GM12873 (cell line): ENCODE measurements at regions not wholly inside any gene's neighbourhood (a gene's known extent, or its start where the extent isn't known, plus 50 kb on each side); places are given as distances from the start of the nearest gene placed in this dataset.

ENCODE experiments used
- TF ChIP-seq, protein P1 (sequence below): IDR thresholded peaks from 2 replicates; pipeline ENCODE4 v1.5.1; 2012; ENCODE audit warnings: low read depth, mild to moderate bottlenecking, moderate library complexity, low read length, control low read depth; ENCODE audit not compliant: insufficient read depth; ENCODE audit errors: missing control alignments

- TF ChIP-seq, protein P1, sequence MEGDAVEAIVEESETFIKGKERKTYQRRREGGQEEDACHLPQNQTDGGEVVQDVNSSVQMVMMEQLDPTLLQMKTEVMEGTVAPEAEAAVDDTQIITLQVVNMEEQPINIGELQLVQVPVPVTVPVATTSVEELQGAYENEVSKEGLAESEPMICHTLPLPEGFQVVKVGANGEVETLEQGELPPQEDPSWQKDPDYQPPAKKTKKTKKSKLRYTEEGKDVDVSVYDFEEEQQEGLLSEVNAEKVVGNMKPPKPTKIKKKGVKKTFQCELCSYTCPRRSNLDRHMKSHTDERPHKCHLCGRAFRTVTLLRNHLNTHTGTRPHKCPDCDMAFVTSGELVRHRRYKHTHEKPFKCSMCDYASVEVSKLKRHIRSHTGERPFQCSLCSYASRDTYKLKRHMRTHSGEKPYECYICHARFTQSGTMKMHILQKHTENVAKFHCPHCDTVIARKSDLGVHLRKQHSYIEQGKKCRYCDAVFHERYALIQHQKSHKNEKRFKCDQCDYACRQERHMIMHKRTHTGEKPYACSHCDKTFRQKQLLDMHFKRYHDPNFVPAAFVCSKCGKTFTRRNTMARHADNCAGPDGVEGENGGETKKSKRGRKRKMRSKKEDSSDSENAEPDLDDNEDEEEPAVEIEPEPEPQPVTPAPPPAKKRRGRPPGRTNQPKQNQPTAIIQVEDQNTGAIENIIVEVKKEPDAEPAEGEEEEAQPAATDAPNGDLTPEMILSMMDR: no peak
These were observed 75.2 kb upstream of the CPEB4 start for GRCh38 chr5:173812811-173813550.

- TF ChIP-seq, protein P1: no peak
These were observed 74.1 kb upstream of the CPEB4 start for GRCh38 chr5:173814053-173814452.

- TF ChIP-seq, protein P1: no peak
These were observed 72.6 kb upstream of the CPEB4 start for GRCh38 chr5:173815571-173815970.

- TF ChIP-seq, protein P1: no peak
These were observed 71.4 kb upstream of the CPEB4 start for GRCh38 chr5:173816728-173817127.

GRCh38 chr5:173817561-173817960 lies 70.6 kb upstream of the CPEB4 start:
- TF ChIP-seq, protein P1: no peak

GRCh38 chr5:173819521-173819920 lies 68.6 kb upstream of the CPEB4 start:
- TF ChIP-seq, protein P1: no peak

DNA sequence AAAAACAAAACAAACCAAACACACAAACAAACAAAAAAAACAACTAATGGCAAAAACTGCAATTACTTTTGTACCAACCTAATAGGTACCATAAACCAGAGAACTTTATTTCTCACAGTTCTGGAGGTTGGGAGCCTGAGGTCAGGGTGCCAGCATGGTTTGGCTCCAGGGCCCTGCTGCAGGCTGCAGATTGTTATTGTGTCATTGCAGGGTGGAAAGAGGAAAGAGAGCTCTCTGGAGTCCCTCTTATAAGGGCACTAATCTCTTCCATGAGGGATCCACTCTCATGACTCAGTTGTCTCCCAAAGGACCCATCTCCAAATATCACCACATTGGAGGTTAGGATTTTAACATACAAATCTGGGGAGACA lies 64.9 kb upstream of the CPEB4 start:
- TF ChIP-seq, protein P1: no peak
